COR-L47 (cell line): ENCODE measurements at regions not wholly inside any gene's neighbourhood (a gene's known extent, or its start where the extent isn't known, plus 50 kb on each side); places are given as distances from the start of the nearest gene placed in this dataset.
A peak's percentile ranks its signal among the peaks of the same experiment; 100 is the strongest.
"Not testable (repeated sequence)": the region's sequence is repeated elsewhere in the genome, so short reads cannot be mapped to it uniquely, and the experiment has no call there.

Experiments
- DNase-seq: peaks from one replicate; lab custom pipeline; 2025; lab: John Stamatoyannopoulos, UW

- no peak for DNase-seq
Measured at GRCh38 chr2:144660518-144661316, 140.8 kb upstream of the ZEB2 start.

GRCh38 chr2:144659731-144660275 is 139.9 kb upstream of the ZEB2 start:
- no peak for DNase-seq

GRCh38 chr2:144654523-144654922 is 134.6 kb upstream of the ZEB2 start:
- DNase-seq = peak; percentile 24

- DNase-seq = no peak
Measured at GRCh38 chr2:144650907-144651306, 131.0 kb upstream of the ZEB2 start.

- no peak for DNase-seq
Measured at GRCh38 chr2:144648837-144649465, 129.0 kb upstream of the ZEB2 start.

GRCh38 chr2:144645083-144645778 is 125.3 kb upstream of the ZEB2 start:
- DNase-seq = no peak

- no peak for DNase-seq
Measured at GRCh38 chr2:144644549-144644948, 124.6 kb upstream of the ZEB2 start.

- DNase-seq = no peak
Measured at GRCh38 chr2:144643537-144644336, 123.8 kb upstream of the ZEB2 start.

- DNase-seq = no peak
Measured at GRCh38 chr2:144642856-144643255, 122.9 kb upstream of the ZEB2 start.

GRCh38 chr2:144642131-144642530 is 122.2 kb upstream of the ZEB2 start:
- DNase-seq = no peak

- not testable (repeated sequence) for DNase-seq
Measured at GRCh38 chr2:144638250-144638649, 118.3 kb upstream of the ZEB2 start.

GRCh38 chr2:144636860-144637259 is 116.9 kb upstream of the ZEB2 start:
- DNase-seq = not testable (repeated sequence)

GRCh38 chr2:144632809-144633208 is 112.9 kb upstream of the ZEB2 start:
- DNase-seq = no peak

- DNase-seq = no peak
Measured at GRCh38 chr2:144631636-144632035, 111.7 kb upstream of the ZEB2 start.

GRCh38 chr2:144630459-144631215 is 110.7 kb upstream of the ZEB2 start:
- DNase-seq = no peak

- DNase-seq = no peak
Measured at GRCh38 chr2:144629935-144630334, 110.0 kb upstream of the ZEB2 start.

GRCh38 chr2:144628566-144628965 is 108.6 kb upstream of the ZEB2 start:
- no peak for DNase-seq

GRCh38 chr2:144625626-144626025 is 105.7 kb upstream of the ZEB2 start:
- DNase-seq = no peak

GRCh38 chr2:144625226-144625625 is 105.3 kb upstream of the ZEB2 start:
- no peak for DNase-seq

- no peak for DNase-seq
Measured at GRCh38 chr2:144624451-144624850, 104.5 kb upstream of the ZEB2 start.

- not testable (repeated sequence) for DNase-seq
Measured at GRCh38 chr2:144622373-144622772, 102.5 kb upstream of the ZEB2 start.
